NCI-H446 (cell line): ENCODE measurements at regions not wholly inside any gene's neighbourhood (a gene's known extent, or its start where the extent isn't known, plus 50 kb on each side); places are given as distances from the start of the nearest gene placed in this dataset.
A peak's percentile ranks its signal among the peaks of the same experiment; 100 is the strongest.

Experiments used
- DNase-seq, 2 experiments: peaks; one replicate each; lab custom pipeline; 2025; lab: John Stamatoyannopoulos, UW

GRCh38 chr12:13503094-13503835, 306.7 kb downstream of the EMP1 start:
- DNase-seq = no peak

GRCh38 chr12:13499008-13499407, 302.5 kb downstream of the EMP1 start:
- DNase-seq = no peak

- DNase-seq = no peak
Observed at GRCh38 chr12:13496111-13496510, 299.6 kb downstream of the EMP1 start.

- no peak for DNase-seq
Observed at GRCh38 chr12:13489246-13489645, 292.7 kb downstream of the EMP1 start.

GRCh38 chr12:13487326-13487725, 290.8 kb downstream of the EMP1 start:
- DNase-seq = peak in 1 of 2 experiments; percentile 8

- no peak for DNase-seq
Observed at GRCh38 chr12:13486794-13487193, 290.3 kb downstream of the EMP1 start.

- no peak for DNase-seq
Observed at GRCh38 chr12:13478650-13479181, 282.2 kb downstream of the EMP1 start.

GRCh38 chr12:13474381-13474780, 277.9 kb downstream of the EMP1 start:
- no peak for DNase-seq

GRCh38 chr12:13472690-13473089, 276.2 kb downstream of the EMP1 start:
- DNase-seq = no peak

- DNase-seq = no peak
Observed at GRCh38 chr12:13471471-13471870, 274.9 kb downstream of the EMP1 start.

GRCh38 chr12:13465635-13466034, 269.1 kb downstream of the EMP1 start:
- DNase-seq = no peak

- DNase-seq = no peak
Observed at GRCh38 chr12:13463189-13463588, 266.7 kb downstream of the EMP1 start.

- DNase-seq = no peak
Observed at GRCh38 chr12:13462450-13462849, 265.9 kb downstream of the EMP1 start.

GRCh38 chr12:13455778-13456144, 259.2 kb downstream of the EMP1 start:
- no peak for DNase-seq

- DNase-seq = no peak
Observed at GRCh38 chr12:13454991-13455777, 258.7 kb downstream of the EMP1 start.

- DNase-seq = no peak
Observed at GRCh38 chr12:13452955-13453570, 256.5 kb downstream of the EMP1 start.

- DNase-seq = no peak
Observed at GRCh38 chr12:13451776-13452175, 255.2 kb downstream of the EMP1 start.

- DNase-seq = no peak
Observed at GRCh38 chr12:13450231-13451080, 253.9 kb downstream of the EMP1 start.

GRCh38 chr12:13444076-13444475, 247.6 kb downstream of the EMP1 start:
- no peak for DNase-seq

- peak in 1 of 2 experiments; percentile 59 for DNase-seq
Observed at GRCh38 chr12:13443498-13443897, 247.0 kb downstream of the EMP1 start.

- no peak for DNase-seq
Observed at GRCh38 chr12:13443028-13443427, 246.5 kb downstream of the EMP1 start.

GRCh38 chr12:13442457-13442856, 245.9 kb downstream of the EMP1 start:
- DNase-seq = no peak
